B cell (primary cell): ENCODE measurements at regions not wholly inside any gene's neighbourhood (a gene's known extent, or its start where the extent isn't known, plus 50 kb on each side); places are given as distances from the start of the nearest gene placed in this dataset.

Experiments used
- ATAC-seq: fragments of 200-7000 bp; cut with Tn5 transposase; one replicate; pipeline ENCODE4 v1.10.0; 2021; ENCODE audit warnings: low read depth, mild to moderate bottlenecking, moderate number of reproducible peaks, moderate library complexity
- CTCF ChIA-PET: fragments of 350-600 bp; sonication (Branson Sonifier 250); formaldehyde crosslinking; loops from one replicate; lab custom pipeline; 2021; ENCODE audit warnings: antibody characterized with exemption, inconsistent platforms; lab: Charles Lee
- POLR2A ChIA-PET: fragments of 350-600 bp; sonication (Branson Sonifier 250); formaldehyde crosslinking; loops from one replicate; lab custom pipeline; 2021; ENCODE audit warnings: antibody characterized with exemption; lab: Charles Lee
- DNase-seq: peaks from one replicate; pipeline ENCODE4 v3.0.0; 2013
- H2AFZ ChIP-seq: 2 replicates; pipeline ENCODE4 v1.6.1; 2012; ENCODE audit warnings: mild to moderate bottlenecking, low read depth, low read length; ENCODE audit not compliant: insufficient read depth, poor library complexity, severe bottlenecking
- H3K27ac ChIP-seq, 2 donors: 1 replicate in 1 of 2; 2 replicates in 1 of 2; pipeline ENCODE4 v1.5.1; 2012 to 2013; ENCODE audit warnings: low read length in 2 of 2, mild to moderate bottlenecking in 2 of 2, moderate library complexity in 1 of 2
- H3K27me3 ChIP-seq, 4 experiments: fragments of 200-600 bp in 1 of 4; sonication (generic) in 1 of 4; replicated peaks in 1 of 4; 1 replicate in 2 of 4; 2 replicates in 2 of 4; pipeline versions ENCODE4 v1.6.1 to v1.7.0; 2013 to 2016; ENCODE audit warnings: low read length in 3 of 4, mild to moderate bottlenecking in 2 of 4, mixed read lengths in 1 of 4, moderate library complexity in 1 of 4; ENCODE audit not compliant: insufficient read depth in 4 of 4, control insufficient read depth in 3 of 4; ENCODE audit errors: control extremely low read depth in 1 of 4
- H3K36me3 ChIP-seq, 2 experiments: replicated peaks in 1 of 2; 1 replicate in 1 of 2; 2 replicates in 1 of 2; pipeline versions ENCODE4 v1.6.1 to v1.7.1; 2013; ENCODE audit warnings: low read length in 1 of 2; ENCODE audit not compliant: insufficient read depth in 2 of 2, control insufficient read depth in 1 of 2; ENCODE audit errors: control extremely low read depth in 1 of 2, extremely low read depth in 1 of 2
- H3K4me1 ChIP-seq, 2 donors: fragments of 200-600 bp in 1 of 2; sonication (generic) in 1 of 2; 1 replicate in 1 of 2; 2 replicates in 1 of 2; pipeline versions ENCODE4 v1.5.1 to v1.6.1; 2013 to 2017; ENCODE audit warnings: low read length in 2 of 2; ENCODE audit not compliant: control insufficient read depth in 2 of 2, insufficient read depth in 2 of 2
- H3K4me2 ChIP-seq: replicated peaks from 2 replicates; pipeline ENCODE3; 2012; ENCODE audit warnings: mild to moderate bottlenecking, low read depth, low read length; ENCODE audit not compliant: poor library complexity, severe bottlenecking
- H3K4me3 ChIP-seq, 5 experiments: fragments of 200-600 bp in 1 of 5; sonication (generic) in 1 of 5; 1 replicate in 3 of 5; 2 replicates in 2 of 5; pipeline versions ENCODE4 v1.5.1 to v1.7.0; 2011 to 2016; ENCODE audit warnings: low read length in 4 of 5, mild to moderate bottlenecking in 4 of 5, low read depth in 2 of 5, control low read depth in 1 of 5, moderate library complexity in 1 of 5; ENCODE audit not compliant: insufficient read depth in 1 of 5; ENCODE audit errors: control extremely low read depth in 1 of 5, extremely low read depth in 1 of 5
- H3K79me2 ChIP-seq: fragments of 200-600 bp; sonication (generic); one replicate; pipeline ENCODE4 v1.6.0; 2016; ENCODE audit warnings: low read length; ENCODE audit not compliant: control insufficient read depth, insufficient read depth
- H3K9ac ChIP-seq: fragments of 200-600 bp; sonication (generic); 2 replicates; pipeline ENCODE4 v1.6.1; 2017; ENCODE audit warnings: mild to moderate bottlenecking, low read length, moderate library complexity
- H3K9me3 ChIP-seq, 3 donors: one replicate each; pipeline versions ENCODE4 v1.6.1 to v1.7.1; 2013; ENCODE audit warnings: low read length in 2 of 3; ENCODE audit not compliant: control insufficient read depth in 2 of 3, insufficient read depth in 1 of 3; ENCODE audit errors: control extremely low read depth in 1 of 3
- H4K20me1 ChIP-seq: 2 replicates; pipeline ENCODE4 v1.6.0; 2012; ENCODE audit warnings: mild to moderate bottlenecking, low read length; ENCODE audit not compliant: insufficient read depth, control insufficient read depth, poor library complexity, severe bottlenecking
- H3K27ac Mint-ChIP-seq: one replicate; pipeline ENCODE4 v1.8.0; 2021; ENCODE audit warnings: mixed read lengths
- H3K27me3 Mint-ChIP-seq: one replicate; pipeline ENCODE4 v1.8.0; 2021; ENCODE audit warnings: mixed read lengths
- H3K4me1 Mint-ChIP-seq: one replicate; pipeline ENCODE4 v1.8.0; 2021; ENCODE audit warnings: mixed read lengths
- H3K4me3 Mint-ChIP-seq: one replicate; pipeline ENCODE4 v1.8.0; 2021; ENCODE audit warnings: mixed read lengths
- H3K9me3 Mint-ChIP-seq: one replicate; pipeline ENCODE4 v1.8.0; 2022; ENCODE audit warnings: mixed read lengths; ENCODE audit not compliant: insufficient read depth
- CTCF ChIP-seq: fragments of 200-600 bp; IDR thresholded peaks from one replicate; pipeline ENCODE4 v1.8.0; 2022; ENCODE audit warnings: antibody characterized with exemption, mild to moderate bottlenecking
- EZH2 ChIP-seq: IDR thresholded peaks from 2 replicates; pipeline ENCODE4 v1.6.1; 2012; ENCODE audit warnings: borderline replicate concordance, low read depth, mild to moderate bottlenecking, moderate library complexity, low read length; ENCODE audit not compliant: insufficient read depth, poor library complexity, severe bottlenecking
- WGBS: methylation state at CpG from one replicate; pipeline ENCODE4 v1.1.5; 2013; ENCODE audit warnings: missing lambda C conversion rate; ENCODE audit not compliant: insufficient coverage; 5-methylcytosine and 5-hydroxymethylcytosine counted together
- intact Hi-C: fragments of 100-400 bp; cut with micrococcal nuclease; formaldehyde crosslinking; loops from one replicate; pipeline ENCODE4 v1.10.0; 2022

GRCh38 chr1:4108758-4109627, 208.9 kb upstream of the C1orf174 start:
- ChIA-PET POLR2A (no interaction called here), CTCF (no interaction called here)
- ATAC-seq (no peak), DNase-seq (no peak)
- H4K20me1 ChIP-seq, result no peaks in the 10 kb centered on the region
- no peaks in the 10 kb centered on the region for H3K36me3 ChIP-seq
- no peaks in the 10 kb centered on the region for H3K27me3 ChIP-seq
- intact Hi-C loops, result no loop called here
- 90% methylated on average over 25 of the region's 29 CpGs for WGBS
- no peak overlapping the region for H3K4me2 ChIP-seq
- Mint-ChIP-seq H3K27me3 (peaks cover 4% of the 10 kb centered on the region), H3K9me3 (peaks cover 5% of the 10 kb centered on the region), H3K4me1 (no peaks in the 10 kb centered on the region), H3K27ac (no peak overlapping the region), H3K4me3 (no peak overlapping the region)
- no peaks in the 10 kb centered on the region for H3K4me1 ChIP-seq
- no peak overlapping the region for H3K9ac ChIP-seq
- TF ChIP-seq CTCF, result no peak
- no peak for TF ChIP-seq EZH2
- H3K79me2 ChIP-seq, result no peaks in the 10 kb centered on the region
- H3K27ac ChIP-seq, result no peak overlapping the region
- peaks cover 0 to 9% (median 6%) of the 10 kb centered on the region in 3 donors for H3K9me3 ChIP-seq
- no peak overlapping the region for H2AFZ ChIP-seq
- no peak overlapping the region for H3K4me3 ChIP-seq

- no peak for TF ChIP-seq CTCF
- TF ChIP-seq EZH2, result no peak
- Mint-ChIP-seq H3K27me3 (peaks cover 4% of the 10 kb centered on the region), H3K27ac (no peak overlapping the region), H3K9me3 (peaks cover 10% of the 10 kb centered on the region), H3K4me1 (no peaks in the 10 kb centered on the region), H3K4me3 (no peak overlapping the region)
- Histone ChIP-seq H3K36me3 (no peaks in the 10 kb centered on the region), H3K79me2 (no peaks in the 10 kb centered on the region), H3K27me3 (no peaks in the 10 kb centered on the region), H4K20me1 (no peaks in the 10 kb centered on the region), H3K4me3 (no peak overlapping the region), H3K4me2 (no peak overlapping the region), H3K9ac (no peak overlapping the region), H3K9me3 (peaks cover 0 to 12% (median 6%) of the 10 kb centered on the region in 3 donors), H3K27ac (no peak overlapping the region), H2AFZ (no peak overlapping the region), H3K4me1 (no peaks in the 10 kb centered on the region)
- ATAC-seq (no peak), DNase-seq (no peak)
- WGBS, result 92% methylated on average over 10 of the region's 10 CpGs
- intact Hi-C loops, result no loop called here
- ChIA-PET POLR2A (no interaction called here), CTCF (no interaction called here)
These were observed 209.5 kb upstream of the C1orf174 start for GRCh38 chr1:4109628-4109940.
